H1 (cell line): ENCODE measurements at regions not wholly inside any gene's neighbourhood (a gene's known extent, or its start where the extent isn't known, plus 50 kb on each side); places are given as distances from the start of the nearest gene placed in this dataset.

ENCODE experiments used
- BRCA1 ChIP-seq: IDR thresholded peaks from 2 replicates; pipeline ENCODE4 v1.6.1; 2012; ENCODE audit warnings: low read depth, low read length, improper control_type of control experiment
- GTF2F1 ChIP-seq: IDR thresholded peaks from 2 replicates; pipeline ENCODE4 v1.6.1; 2012; ENCODE audit warnings: low read depth, low read length, improper control_type of control experiment, borderline replicate concordance
- KDM5A ChIP-seq: fragments of 200-600 bp; IDR thresholded peaks from 2 replicates; pipeline ENCODE4 v1.7.1; 2012; ENCODE audit warnings: mild to moderate bottlenecking, low read length, inconsistent platforms, mixed read lengths
- NRF1 ChIP-seq: IDR thresholded peaks from 2 replicates; pipeline ENCODE4 v1.6.1; 2011; ENCODE audit warnings: mild to moderate bottlenecking, low read depth, low read length, improper control_type of control experiment
- SAP30 ChIP-seq: fragments of 300-600 bp; sonication (generic); IDR thresholded peaks from 2 replicates; pipeline ENCODE4 v1.7.1; 2012; ENCODE audit warnings: low read length, moderate library complexity, mild to moderate bottlenecking, inconsistent platforms; ENCODE audit not compliant: insufficient read depth, insufficient replicate concordance
- SIRT6 ChIP-seq: IDR thresholded peaks from one replicate; pipeline ENCODE4 v1.7.1; 2012; ENCODE audit warnings: low read length, inconsistent platforms
- TF ChIP-seq, protein P1 (sequence below): IDR thresholded peaks from 2 replicates; pipeline ENCODE4 v1.6.1; 2012; ENCODE audit warnings: low read length, inconsistent platforms
- TF ChIP-seq, protein P2 (sequence below), 3 experiments: IDR thresholded peaks; 1 replicate in 2 of 3; 2 replicates in 1 of 3; pipeline versions ENCODE4 v1.5.1 to v1.6.1; 2011; ENCODE audit warnings: low read length in 3 of 3, mild to moderate bottlenecking in 3 of 3, inconsistent platforms in 2 of 3, low read depth in 1 of 3, moderate library complexity in 1 of 3; ENCODE audit not compliant: insufficient read depth in 1 of 3; ENCODE audit errors: control extremely low read depth in 1 of 3

DNA sequence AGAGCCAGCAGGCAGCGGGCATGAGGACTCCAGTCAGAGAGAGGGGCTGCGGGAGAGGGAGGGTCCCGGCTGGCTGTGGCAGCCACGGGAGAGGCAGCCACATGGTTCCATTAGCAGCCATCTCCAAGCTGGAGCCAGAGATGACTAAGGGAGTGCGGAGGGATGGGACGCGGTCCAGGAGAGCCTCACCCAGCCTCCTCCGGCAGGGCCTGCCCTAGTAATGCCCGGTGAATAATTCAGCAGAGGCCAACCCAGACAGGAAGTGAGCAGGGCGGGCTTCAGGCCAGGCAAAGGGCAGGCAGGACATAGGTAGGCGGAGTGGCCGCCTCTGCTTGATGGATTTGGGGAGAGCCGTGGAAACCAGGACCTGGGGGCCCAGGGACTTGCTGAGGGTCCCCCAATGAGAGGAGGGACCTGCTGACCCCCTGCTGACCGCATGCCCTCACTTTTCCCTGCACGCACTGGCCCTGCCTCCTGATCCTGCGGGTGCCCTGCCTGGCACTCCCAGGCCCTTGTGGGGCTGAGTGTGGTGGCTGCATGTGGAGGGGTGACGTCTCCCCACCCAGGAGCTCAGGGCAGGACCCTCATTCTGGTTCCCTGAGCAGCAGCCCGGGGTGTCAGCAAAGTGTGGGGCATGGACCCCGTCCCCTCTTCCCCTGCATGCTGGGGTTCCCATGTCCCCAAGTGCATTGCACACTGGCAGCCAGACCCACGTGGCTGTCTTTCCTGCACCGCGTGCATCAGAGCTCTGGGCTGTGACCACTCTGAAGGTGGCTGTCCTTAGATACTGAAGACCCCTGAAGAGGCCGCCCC, 51.8 kb upstream of the SLCO4A1 start (continued):
- TF ChIP-seq, protein P1, sequence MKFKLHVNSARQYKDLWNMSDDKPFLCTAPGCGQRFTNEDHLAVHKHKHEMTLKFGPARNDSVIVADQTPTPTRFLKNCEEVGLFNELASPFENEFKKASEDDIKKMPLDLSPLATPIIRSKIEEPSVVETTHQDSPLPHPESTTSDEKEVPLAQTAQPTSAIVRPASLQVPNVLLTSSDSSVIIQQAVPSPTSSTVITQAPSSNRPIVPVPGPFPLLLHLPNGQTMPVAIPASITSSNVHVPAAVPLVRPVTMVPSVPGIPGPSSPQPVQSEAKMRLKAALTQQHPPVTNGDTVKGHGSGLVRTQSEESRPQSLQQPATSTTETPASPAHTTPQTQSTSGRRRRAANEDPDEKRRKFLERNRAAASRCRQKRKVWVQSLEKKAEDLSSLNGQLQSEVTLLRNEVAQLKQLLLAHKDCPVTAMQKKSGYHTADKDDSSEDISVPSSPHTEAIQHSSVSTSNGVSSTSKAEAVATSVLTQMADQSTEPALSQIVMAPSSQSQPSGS: no peak
- TF ChIP-seq SAP30: no peak
- TF ChIP-seq, protein P2, sequence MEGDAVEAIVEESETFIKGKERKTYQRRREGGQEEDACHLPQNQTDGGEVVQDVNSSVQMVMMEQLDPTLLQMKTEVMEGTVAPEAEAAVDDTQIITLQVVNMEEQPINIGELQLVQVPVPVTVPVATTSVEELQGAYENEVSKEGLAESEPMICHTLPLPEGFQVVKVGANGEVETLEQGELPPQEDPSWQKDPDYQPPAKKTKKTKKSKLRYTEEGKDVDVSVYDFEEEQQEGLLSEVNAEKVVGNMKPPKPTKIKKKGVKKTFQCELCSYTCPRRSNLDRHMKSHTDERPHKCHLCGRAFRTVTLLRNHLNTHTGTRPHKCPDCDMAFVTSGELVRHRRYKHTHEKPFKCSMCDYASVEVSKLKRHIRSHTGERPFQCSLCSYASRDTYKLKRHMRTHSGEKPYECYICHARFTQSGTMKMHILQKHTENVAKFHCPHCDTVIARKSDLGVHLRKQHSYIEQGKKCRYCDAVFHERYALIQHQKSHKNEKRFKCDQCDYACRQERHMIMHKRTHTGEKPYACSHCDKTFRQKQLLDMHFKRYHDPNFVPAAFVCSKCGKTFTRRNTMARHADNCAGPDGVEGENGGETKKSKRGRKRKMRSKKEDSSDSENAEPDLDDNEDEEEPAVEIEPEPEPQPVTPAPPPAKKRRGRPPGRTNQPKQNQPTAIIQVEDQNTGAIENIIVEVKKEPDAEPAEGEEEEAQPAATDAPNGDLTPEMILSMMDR (IDR thresholded peaks at IDR 0.05; ENCODE audit: control extremely low read depth in 1 of 3, insufficient read depth in 1 of 3, low read depth in 1 of 3, low read length in 3 of 3): no peak
- no peak for TF ChIP-seq KDM5A
- TF ChIP-seq GTF2F1: no peak
- no peak for TF ChIP-seq BRCA1
- TF ChIP-seq SIRT6: no peak
- TF ChIP-seq NRF1: no peak
